Adrenal gland (tissue), 9 donors: ENCODE measurements at regions not wholly inside any gene's neighbourhood (a gene's known extent, or its start where the extent isn't known, plus 50 kb on each side); places are given as distances from the start of the nearest gene placed in this dataset.

ENCODE experiments used
- DNase-seq, 7 donors: peaks; one replicate each; pipeline ENCODE4 v3.0.0-alpha.2; 2019 to 2020
- H3K27ac ChIP-seq, 5 donors: fragments of 200-600 bp; sonication (generic) in 4 of 5; 1 replicate in 3 of 5; 2 replicates in 2 of 5; pipeline versions ENCODE4 v1.5.1 to v1.8.0; 2016 to 2020; ENCODE audit warnings: mild to moderate bottlenecking in 1 of 5
- H3K27me3 ChIP-seq: fragments of 200-600 bp; 2 replicates; pipeline ENCODE4 v1.8.0; 2021
- H3K36me3 ChIP-seq, 2 donors: fragments of 200-600 bp; replicated peaks in 1 of 2; 1 replicate in 1 of 2; 2 replicates in 1 of 2; pipeline versions ENCODE4 v1.5.1 to v1.8.0; 2018 to 2022
- H3K4me1 ChIP-seq, 2 donors: fragments of 200-600 bp; replicated peaks in 1 of 2; 1 replicate in 1 of 2; 2 replicates in 1 of 2; pipeline versions ENCODE4 v1.5.1 to v1.8.0; 2018 to 2021
- H3K4me3 ChIP-seq, 4 donors: fragments of 200-600 bp; sonication (generic) in 3 of 4; one replicate each; pipeline ENCODE4 v1.5.1; 2016 to 2018
- H3K9me3 ChIP-seq, 3 donors: fragments of 200-600 bp; sonication (generic) in 1 of 3; replicated peaks in 1 of 3; 1 replicate in 2 of 3; 2 replicates in 1 of 3; pipeline versions ENCODE4 v1.5.1 to v1.8.0; 2016 to 2021
- CTCF ChIP-seq, 6 experiments: fragments of 450-650 bp in 4 of 6; fragments of 200-600 bp in 2 of 6; sonication (generic) in 1 of 6; IDR thresholded peaks; 1 replicate in 5 of 6; 2 replicates in 1 of 6; pipeline versions ENCODE4 v1.5.1 to v1.8.0; 2016 to 2021; ENCODE audit warnings: antibody characterized with exemption in 6 of 6, mild to moderate bottlenecking in 2 of 6, moderate library complexity in 1 of 6
- POLR2A ChIP-seq, 2 donors: fragments of 450-650 bp; IDR thresholded peaks; one replicate each; pipeline ENCODE4 v1.6.1; 2017; ENCODE audit warnings: antibody characterized with exemption in 2 of 2, mild to moderate bottlenecking in 2 of 2, moderate library complexity in 1 of 2
- WGBS, 4 donors: extraction: QIAGEN DNeasy Blood & Tissue Kit in 2 of 4; methylation state at CpG; one replicate each; pipeline versions ENCODE4 v1.1.5 to v1.1.7; 2013 to 2017; 5-methylcytosine and 5-hydroxymethylcytosine counted together
- intact Hi-C, 2 donors: fragments of 100-400 bp; cut with DNase I; formaldehyde crosslinking; loops; one replicate each; pipeline versions ENCODE4 v1.14.1 to v1.15.0; 2022 to 2023
- donor health status: healthy with polysubstance abuse.
- donor health status: Bipolar disorder and iron deficiency.
- donor health status: DM: yes; HTN: yes; CAD: no.
- donor health status: DM: no; HTN: no; CAD: no.
- donor health status: DM: no; HTN: no; CAD: no.

DNA sequence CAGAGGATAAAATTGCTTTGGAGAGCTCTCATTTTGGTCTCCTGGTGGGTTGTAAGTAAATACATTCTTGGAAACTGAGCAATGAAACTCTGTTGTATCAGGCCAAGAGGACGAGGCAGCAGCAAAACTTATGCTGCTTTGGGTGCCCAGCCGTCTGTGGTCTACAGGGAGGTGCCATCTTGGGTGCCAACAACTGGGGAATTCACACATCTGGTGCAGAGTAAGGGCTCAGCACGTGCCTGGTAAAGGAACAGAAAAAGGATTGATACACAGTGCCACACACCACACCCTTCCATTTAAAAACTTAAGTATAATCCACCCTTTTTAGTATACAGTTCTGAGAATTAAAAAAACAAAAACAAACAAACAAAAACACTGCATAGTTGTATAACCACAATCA, 221.9 kb downstream of the TSN start:
- no peaks in the 10 kb centered on the region for H3K4me1 ChIP-seq
- H3K36me3 ChIP-seq, result no peaks in the 10 kb centered on the region
- 52 to 71% (median 67%) methylated on average over 3 of the region's 3 CpGs for WGBS, 4 donors
- no peak for DNase-seq
- H3K27ac ChIP-seq, result no peak overlapping the region
- H3K9me3 ChIP-seq, result no peaks in the 10 kb centered on the region
- no peak overlapping the region for H3K4me3 ChIP-seq
- intact Hi-C loops, result no loop called here
- H3K27me3 ChIP-seq, result no peaks in the 10 kb centered on the region
- TF ChIP-seq CTCF (IDR thresholded peaks at IDR 0.05), result no peak
- TF ChIP-seq POLR2A (IDR thresholded peaks at IDR 0.05), result no peak

DNA sequence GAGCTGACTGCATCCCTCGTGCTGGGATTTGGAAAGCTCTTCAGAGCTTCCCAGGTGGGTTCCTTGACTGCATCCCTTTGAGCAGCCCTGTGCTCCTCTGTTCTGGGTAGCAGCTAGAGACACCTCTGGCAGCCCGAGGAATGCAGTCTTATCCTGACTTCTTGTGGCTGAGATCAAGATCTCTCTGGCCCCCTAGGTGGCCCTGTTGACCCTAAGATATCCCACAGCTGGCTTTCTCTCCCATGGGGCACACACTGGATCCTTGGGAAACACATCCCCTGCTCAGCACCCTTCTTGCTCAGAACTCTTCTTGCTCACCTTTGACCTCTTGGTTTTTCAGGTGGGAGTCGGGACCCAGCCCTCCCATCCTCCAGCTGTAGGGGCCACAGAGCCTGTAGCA, 237.2 kb downstream of the TSN start:
- intact Hi-C loops, result no loop called here
- H3K27me3 ChIP-seq, result no peaks in the 10 kb centered on the region

GRCh38 chr2:121993682-121994081, 238.2 kb downstream of the TSN start:
- no peak overlapping the region for H3K27ac ChIP-seq
- TF ChIP-seq POLR2A (IDR thresholded peaks at IDR 0.05) (no peak), CTCF (IDR thresholded peaks at IDR 0.05) (no peak)
- no peak overlapping the region for H3K4me3 ChIP-seq
- H3K27me3 ChIP-seq, result no peaks in the 10 kb centered on the region
- no peaks in the 10 kb centered on the region for H3K36me3 ChIP-seq
- no peaks in the 10 kb centered on the region for H3K9me3 ChIP-seq
- H3K4me1 ChIP-seq, result no peaks in the 10 kb centered on the region
- WGBS, 4 donors, result 62 to 76% (median 68%) methylated on average over 5 of the region's 5 CpGs
- no peak for DNase-seq
- intact Hi-C loops, result no loop called here

More for the DNA sequence above, 237.2 kb downstream of the TSN start:
- Histone ChIP-seq H3K36me3 (no peaks in the 10 kb centered on the region), H3K9me3 (no peaks in the 10 kb centered on the region), H3K4me3 (no peak overlapping the region), H3K27ac (no peak overlapping the region), H3K4me1 (no peaks in the 10 kb centered on the region)
- DNase-seq, result no peak
- TF ChIP-seq POLR2A (IDR thresholded peaks at IDR 0.05), result no peak
- 58 to 82% (median 69%) methylated on average over 3 of the region's 3 CpGs for whole genome bisulfite sequencing, 4 donors

GRCh38 chr2:121994238-121995206, 239.1 kb downstream of the TSN start:
- Histone ChIP-seq H3K36me3 (no peaks in the 10 kb centered on the region), H3K27ac (no peak overlapping the region), H3K4me1 (peaks cover 0 to 6% of the 10 kb centered on the region in 2 donors), H3K4me3 (no peak overlapping the region), H3K9me3 (no peaks in the 10 kb centered on the region), H3K27me3 (no peaks in the 10 kb centered on the region)
- intact Hi-C loops, result no loop called here
- no peak for DNase-seq
- WGBS, 4 donors, result 68 to 84% (median 72%) methylated on average over 3 of the region's 3 CpGs
- no peak for TF ChIP-seq POLR2A (IDR thresholded peaks at IDR 0.05)
- no peak for TF ChIP-seq CTCF (IDR thresholded peaks at IDR 0.05)
